GM12891 (cell line): ENCODE measurements at regions not wholly inside any gene's neighbourhood (a gene's known extent, or its start where the extent isn't known, plus 50 kb on each side); places are given as distances from the start of the nearest gene placed in this dataset.

Source experiments
- PAX5 ChIP-seq: IDR thresholded peaks from 2 replicates; pipeline ENCODE4 v1.6.1; 2011; ENCODE audit warnings: low read length, moderate library complexity, mild to moderate bottlenecking; ENCODE audit not compliant: insufficient read depth, severe bottlenecking
- POLR2A ChIP-seq: IDR thresholded peaks from 2 replicates; pipeline ENCODE4 v1.6.1; 2011; ENCODE audit warnings: low read depth, low read length, control low read depth
- POLR2AphosphoS5 ChIP-seq: IDR thresholded peaks from 2 replicates; pipeline ENCODE4 v1.6.1; 2011; ENCODE audit warnings: low read depth, low read length, control low read depth
- POU2F2 ChIP-seq: IDR thresholded peaks from 2 replicates; pipeline ENCODE4 v1.6.1; 2011; ENCODE audit warnings: low read depth, mild to moderate bottlenecking, control low read depth, low read length, moderate library complexity
- SPI1 ChIP-seq: IDR thresholded peaks from 2 replicates; pipeline ENCODE4 v1.6.1; 2011; ENCODE audit warnings: low read depth, low read length, control low read depth
- TAF1 ChIP-seq: IDR thresholded peaks from 2 replicates; pipeline ENCODE4 v1.6.1; 2011; ENCODE audit warnings: low read depth, low read length, control low read depth

GRCh38 chr3:132119531-132119930, 84.7 kb upstream of the CPNE4 start:
- TF ChIP-seq SPI1 (no peak), POLR2A (no peak), POLR2AphosphoS5 (no peak), TAF1 (no peak), PAX5 (no peak), POU2F2 (no peak)
